ENCODE measurements at regions not wholly inside any gene's neighbourhood (a gene's known extent, or its start where the extent isn't known, plus 50 kb on each side); places are given as distances from the start of the nearest gene placed in this dataset.

DNA sequence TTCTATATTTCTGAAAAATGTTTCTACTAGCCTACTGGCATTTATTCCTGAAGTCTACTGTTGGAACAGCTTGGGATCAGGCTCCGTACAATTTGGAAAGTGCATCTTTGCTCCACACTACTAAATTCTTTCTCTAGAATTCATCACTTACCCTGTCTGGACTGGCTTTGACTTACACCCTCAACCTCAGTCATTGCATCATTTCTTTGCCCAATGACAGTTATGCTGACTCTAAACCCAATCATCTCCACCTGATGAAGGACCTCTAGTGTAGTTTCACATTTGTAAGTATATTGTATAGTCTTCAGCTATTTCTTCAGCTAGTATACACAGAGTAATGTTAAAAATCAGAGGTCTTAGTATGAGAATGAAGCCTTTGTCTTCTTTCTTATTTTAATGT, 359.6 kb upstream of the MC4R start:
- H3K27me3 ChIP-seq (ENCODE audit: insufficient read depth, low read length): no peaks in the 10 kb centered on the region
- no peaks in the 10 kb centered on the region for H3K79me2 ChIP-seq (ENCODE audit: insufficient read depth, low read length)
- no peak overlapping the region for H2AFZ ChIP-seq (ENCODE audit: low read length)
- no peak overlapping the region for H3K4me2 ChIP-seq (ENCODE audit: low read length)
- no peaks in the 10 kb centered on the region for H3K9me2 ChIP-seq (ENCODE audit: low read depth, low read length)
- H3K27ac ChIP-seq (ENCODE audit: low read depth, low read length, poor library complexity, severe bottlenecking): no peak overlapping the region
- no peaks in the 10 kb centered on the region for H3F3A ChIP-seq (ENCODE audit: insufficient read depth, low read length)
- H3K4me1 ChIP-seq (ENCODE audit: insufficient read depth, low read length, severe bottlenecking): no peaks in the 10 kb centered on the region
- H3K9me3 ChIP-seq (ENCODE audit: low read length): no peaks in the 10 kb centered on the region
- H3K9ac ChIP-seq (ENCODE audit: low read length): no peak overlapping the region
- no peaks in the 10 kb centered on the region for H4K20me1 ChIP-seq (ENCODE audit: insufficient read depth, low read length)
- H3K36me3 ChIP-seq (ENCODE audit: insufficient read depth, low read length): no peaks in the 10 kb centered on the region
- no peak overlapping the region for H3K4me3 ChIP-seq (ENCODE audit: low read depth, low read length, poor library complexity, severe bottlenecking)
- TF ChIP-seq, protein P1, sequence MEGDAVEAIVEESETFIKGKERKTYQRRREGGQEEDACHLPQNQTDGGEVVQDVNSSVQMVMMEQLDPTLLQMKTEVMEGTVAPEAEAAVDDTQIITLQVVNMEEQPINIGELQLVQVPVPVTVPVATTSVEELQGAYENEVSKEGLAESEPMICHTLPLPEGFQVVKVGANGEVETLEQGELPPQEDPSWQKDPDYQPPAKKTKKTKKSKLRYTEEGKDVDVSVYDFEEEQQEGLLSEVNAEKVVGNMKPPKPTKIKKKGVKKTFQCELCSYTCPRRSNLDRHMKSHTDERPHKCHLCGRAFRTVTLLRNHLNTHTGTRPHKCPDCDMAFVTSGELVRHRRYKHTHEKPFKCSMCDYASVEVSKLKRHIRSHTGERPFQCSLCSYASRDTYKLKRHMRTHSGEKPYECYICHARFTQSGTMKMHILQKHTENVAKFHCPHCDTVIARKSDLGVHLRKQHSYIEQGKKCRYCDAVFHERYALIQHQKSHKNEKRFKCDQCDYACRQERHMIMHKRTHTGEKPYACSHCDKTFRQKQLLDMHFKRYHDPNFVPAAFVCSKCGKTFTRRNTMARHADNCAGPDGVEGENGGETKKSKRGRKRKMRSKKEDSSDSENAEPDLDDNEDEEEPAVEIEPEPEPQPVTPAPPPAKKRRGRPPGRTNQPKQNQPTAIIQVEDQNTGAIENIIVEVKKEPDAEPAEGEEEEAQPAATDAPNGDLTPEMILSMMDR (IDR thresholded peaks at IDR 0.05; ENCODE audit: low read length): no peak
- TF ChIP-seq EZH2 (IDR thresholded peaks at IDR 0.05; ENCODE audit: borderline replicate concordance, low read length): no peak

DNA sequence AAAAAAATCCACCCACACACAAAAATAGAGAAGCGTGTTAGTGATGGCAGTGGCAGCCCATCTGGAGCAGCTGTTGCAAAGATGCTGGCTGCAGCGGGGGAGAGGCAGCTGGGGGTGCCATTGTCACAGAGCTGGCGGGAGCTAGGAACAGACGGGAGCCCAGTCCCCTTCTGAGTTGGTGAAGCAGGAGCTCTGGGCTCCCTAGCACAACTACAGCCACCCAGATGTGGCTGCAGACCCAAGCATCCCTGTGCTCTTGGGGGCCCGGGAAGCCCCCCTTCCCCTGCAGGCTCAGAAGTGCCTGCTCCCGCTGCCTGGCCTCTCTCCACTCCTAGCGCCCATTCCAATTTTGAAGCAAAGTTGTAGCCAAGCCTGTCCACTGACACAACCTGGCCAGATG, 366.6 kb upstream of the MC4R start:
- Histone ChIP-seq H3F3A (ENCODE audit: insufficient read depth, low read length) (no peaks in the 10 kb centered on the region), H3K4me3 (ENCODE audit: low read depth, low read length, poor library complexity, severe bottlenecking) (no peak overlapping the region), H3K9ac (ENCODE audit: low read length) (no peak overlapping the region), H3K9me2 (ENCODE audit: low read depth, low read length) (no peaks in the 10 kb centered on the region), H2AFZ (ENCODE audit: low read length) (no peak overlapping the region), H4K20me1 (ENCODE audit: insufficient read depth, low read length) (no peaks in the 10 kb centered on the region), H3K4me2 (ENCODE audit: low read length) (no peak overlapping the region), H3K27ac (ENCODE audit: low read depth, low read length, poor library complexity, severe bottlenecking) (no peak overlapping the region), H3K79me2 (ENCODE audit: insufficient read depth, low read length) (no peaks in the 10 kb centered on the region), H3K27me3 (ENCODE audit: insufficient read depth, low read length) (no peaks in the 10 kb centered on the region), H3K36me3 (ENCODE audit: insufficient read depth, low read length) (no peaks in the 10 kb centered on the region), H3K9me3 (ENCODE audit: low read length) (no peaks in the 10 kb centered on the region), H3K4me1 (ENCODE audit: insufficient read depth, low read length, severe bottlenecking) (no peaks in the 10 kb centered on the region)
- no peak for TF ChIP-seq EZH2 (IDR thresholded peaks at IDR 0.05; ENCODE audit: borderline replicate concordance, low read length)
- TF ChIP-seq, protein P1 (IDR thresholded peaks at IDR 0.05; ENCODE audit: low read length): no peak

DNA sequence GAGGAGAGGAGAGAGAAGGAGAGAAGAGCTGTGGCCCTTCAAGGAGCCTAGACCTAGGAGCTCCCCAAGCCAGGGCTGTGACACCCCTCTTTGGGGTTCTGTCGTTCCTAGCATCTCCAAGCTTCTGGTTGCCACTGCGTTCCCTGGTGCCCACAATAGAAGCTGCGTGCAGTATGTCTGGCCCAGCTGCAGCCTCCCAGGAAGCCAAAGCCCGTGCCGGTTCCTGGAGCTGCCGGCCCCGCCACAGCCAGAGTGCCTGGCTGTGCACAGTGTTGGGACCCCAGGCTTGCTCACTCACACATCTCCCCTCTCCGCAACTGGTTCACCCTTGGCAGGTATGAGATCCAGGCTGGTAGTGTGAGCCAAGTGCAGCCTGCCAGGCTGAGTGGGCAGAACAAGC, 367.7 kb upstream of the MC4R start:
- Histone ChIP-seq H3K27ac (ENCODE audit: low read depth, low read length, poor library complexity, severe bottlenecking) (no peak overlapping the region), H3K9ac (ENCODE audit: low read length) (no peak overlapping the region), H4K20me1 (ENCODE audit: insufficient read depth, low read length) (no peaks in the 10 kb centered on the region), H3K9me2 (ENCODE audit: low read depth, low read length) (no peaks in the 10 kb centered on the region), H3K4me3 (ENCODE audit: low read depth, low read length, poor library complexity, severe bottlenecking) (no peak overlapping the region), H3K27me3 (ENCODE audit: insufficient read depth, low read length) (no peaks in the 10 kb centered on the region), H3K79me2 (ENCODE audit: insufficient read depth, low read length) (no peaks in the 10 kb centered on the region), H3K4me1 (ENCODE audit: insufficient read depth, low read length, severe bottlenecking) (no peaks in the 10 kb centered on the region), H3K9me3 (ENCODE audit: low read length) (no peaks in the 10 kb centered on the region), H3K36me3 (ENCODE audit: insufficient read depth, low read length) (no peaks in the 10 kb centered on the region), H2AFZ (ENCODE audit: low read length) (no peak overlapping the region), H3K4me2 (ENCODE audit: low read length) (no peak overlapping the region), H3F3A (ENCODE audit: insufficient read depth, low read length) (no peaks in the 10 kb centered on the region)
- TF ChIP-seq EZH2 (IDR thresholded peaks at IDR 0.05; ENCODE audit: borderline replicate concordance, low read length): no peak
- TF ChIP-seq, protein P1 (IDR thresholded peaks at IDR 0.05; ENCODE audit: low read length): no peak

Data from OCI-LY1 (cell line).